ENCODE measurements at regions not wholly inside any gene's neighbourhood (a gene's known extent, or its start where the extent isn't known, plus 50 kb on each side); places are given as distances from the start of the nearest gene placed in this dataset.
"Not testable (repeated sequence)": the region's sequence is repeated elsewhere in the genome, so short reads cannot be mapped to it uniquely, and the experiment has no call there.

- intact Hi-C loops (cut with micrococcal nuclease): no loop called here
These were observed 73.0 kb upstream of the EPCAM start for GRCh38 chr2:47295981-47296635.

DNA sequence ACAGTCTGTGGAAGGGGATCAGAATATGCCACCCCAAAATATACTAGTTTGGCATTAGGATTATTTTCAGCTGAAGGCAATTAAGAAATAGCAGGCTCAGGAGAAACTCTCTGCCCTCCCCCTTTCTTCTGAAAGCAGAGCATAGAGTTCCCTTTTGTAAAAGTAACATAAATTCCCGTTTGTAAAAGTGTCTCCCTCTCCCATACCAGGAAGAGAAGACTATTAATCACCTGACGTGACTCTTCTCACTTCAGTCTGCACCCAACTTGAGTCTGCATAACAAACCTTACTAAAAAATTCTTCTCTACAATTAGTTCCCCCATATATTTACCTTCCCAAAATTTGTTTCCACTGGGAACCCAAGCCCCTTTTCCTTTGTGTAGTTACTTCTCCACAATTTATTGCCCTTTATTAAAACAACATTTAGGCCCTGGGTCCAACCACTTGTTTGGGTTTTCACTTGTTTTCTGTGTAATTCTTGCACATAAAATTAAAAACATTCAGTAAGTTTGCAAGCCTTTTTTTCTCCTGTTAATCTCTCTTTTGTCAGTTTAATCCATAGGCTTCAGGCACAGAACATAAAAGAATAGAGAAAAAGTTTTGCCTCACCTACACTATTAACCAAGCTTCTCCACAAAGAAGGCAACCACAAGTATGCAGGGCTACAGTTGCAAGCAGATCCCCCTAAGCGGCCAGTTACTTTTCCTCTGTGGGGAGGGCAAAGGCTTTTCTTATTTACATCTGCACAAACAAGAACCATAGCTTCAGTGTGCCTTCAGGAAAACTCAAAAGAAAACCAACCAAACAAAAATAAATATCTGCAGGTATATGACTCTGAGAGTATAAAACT, 73.8 kb upstream of the EPCAM start:
- intact Hi-C loops (cut with micrococcal nuclease): no loop called here

GRCh38 chr2:47293976-47294375, 75.1 kb upstream of the EPCAM start:
- intact Hi-C loops (cut with micrococcal nuclease): no loop called here

- intact Hi-C loops (cut with micrococcal nuclease): no loop called here
These were observed 80.2 kb upstream of the EPCAM start for GRCh38 chr2:47288864-47289263.

DNA sequence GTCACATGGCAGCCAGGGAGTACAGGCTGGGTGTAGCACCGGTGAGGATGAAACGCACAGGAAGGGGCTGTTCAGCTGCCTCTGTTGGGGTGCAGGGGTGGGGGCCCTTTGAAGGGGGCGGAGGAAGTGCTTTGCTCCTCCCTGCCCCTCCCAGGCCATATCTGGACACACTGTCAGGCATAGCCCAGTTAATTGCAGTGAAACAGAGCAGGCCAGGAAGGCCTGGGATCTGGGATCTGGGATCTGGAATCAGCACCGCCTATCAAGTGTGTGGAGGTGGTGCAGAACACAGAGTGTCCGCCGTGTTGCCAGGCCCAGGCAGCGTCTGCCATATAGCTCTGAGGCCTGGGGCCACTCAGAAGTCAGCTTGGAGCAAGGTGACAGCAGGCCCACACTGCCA, 85.5 kb upstream of the EPCAM start:
- intact Hi-C loops (cut with micrococcal nuclease): no loop called here

GRCh38 chr2:47282621-47283272, 86.4 kb upstream of the EPCAM start:
- intact Hi-C loops (cut with micrococcal nuclease): no loop called here

- intact Hi-C loops (cut with micrococcal nuclease): not testable (repeated sequence)
These were observed 89.6 kb upstream of the EPCAM start for GRCh38 chr2:47279525-47279924.

GRCh38 chr2:47277987-47278386, 91.1 kb upstream of the EPCAM start:
- intact Hi-C loops (cut with micrococcal nuclease): no loop called here

DNA sequence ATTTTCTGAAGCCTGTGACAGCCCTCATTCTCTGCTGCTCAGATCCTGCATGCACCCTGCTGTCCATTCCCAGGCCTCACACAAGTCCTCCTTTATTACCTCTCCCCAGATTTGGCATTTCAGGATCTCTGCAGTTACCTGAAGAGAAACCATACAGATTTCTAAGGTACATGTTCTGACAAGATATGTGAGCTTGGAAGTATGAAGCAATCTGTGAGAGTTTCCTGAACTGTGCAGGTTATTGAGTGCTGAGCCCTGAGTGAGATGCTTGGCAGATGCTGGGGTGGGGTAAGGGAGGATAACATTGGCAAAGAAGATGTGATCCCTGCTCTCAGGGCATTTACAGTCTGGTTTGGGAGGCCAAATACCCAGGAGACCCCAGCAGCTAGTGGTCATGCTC, 91.9 kb upstream of the EPCAM start:
- intact Hi-C loops (cut with micrococcal nuclease): no loop called here

DNA sequence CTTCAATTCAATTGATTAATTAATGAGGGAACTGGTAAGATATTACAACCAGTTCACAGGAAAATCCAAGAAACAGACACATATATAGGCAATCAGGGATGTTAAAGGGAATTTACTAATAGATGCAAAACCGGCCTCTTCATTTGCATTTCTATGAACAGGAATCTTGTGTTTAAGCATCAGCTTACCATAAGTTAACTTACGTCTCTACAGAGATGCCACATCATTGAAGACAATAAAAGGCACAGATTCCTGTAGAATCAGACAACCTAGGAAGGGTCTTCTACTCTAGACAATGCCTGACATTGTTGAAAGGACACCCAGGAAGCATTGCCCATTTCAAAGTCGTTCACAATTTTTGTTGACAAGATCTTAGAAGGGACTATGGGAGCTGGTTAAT, 93.0 kb upstream of the EPCAM start:
- intact Hi-C loops (cut with micrococcal nuclease): no loop called here

DNA sequence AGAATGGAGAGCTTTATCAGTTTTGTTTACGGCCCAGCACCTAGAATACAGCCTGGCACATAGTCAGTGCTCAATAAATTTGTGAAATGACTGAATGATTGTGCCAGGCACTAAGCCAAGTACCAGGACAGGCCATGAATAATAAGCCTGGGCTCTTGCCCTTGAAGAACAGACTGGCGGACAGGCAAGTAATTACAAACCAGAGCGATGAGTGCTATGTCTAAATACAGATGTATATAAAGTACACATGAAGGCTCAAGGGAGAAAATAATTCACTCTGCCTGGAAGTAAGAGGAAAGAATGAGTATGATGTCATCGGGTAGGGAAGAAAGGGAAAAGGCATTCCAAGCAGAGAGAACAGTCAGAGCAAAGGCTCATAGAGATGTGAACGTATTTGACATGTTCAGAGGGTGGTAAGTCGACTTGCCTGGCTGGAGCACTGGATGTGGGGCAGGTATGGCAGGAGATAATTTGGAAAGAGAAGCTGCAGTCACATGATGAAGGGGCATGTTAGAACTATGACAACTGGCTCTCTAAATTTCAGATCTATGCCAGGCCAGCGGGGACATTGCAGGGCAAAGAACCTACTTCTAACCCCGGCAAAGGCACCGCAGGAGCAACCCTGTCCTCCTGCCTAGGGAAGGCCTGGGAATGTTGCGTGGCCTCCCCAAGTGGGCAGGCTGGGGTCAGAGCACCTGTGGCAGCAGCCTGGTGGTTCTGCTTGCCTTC, 94.9 kb upstream of the EPCAM start:
- intact Hi-C loops (cut with micrococcal nuclease): no loop called here

- intact Hi-C loops (cut with micrococcal nuclease): loop anchor here (1.0 to 2.0 kb wide), 3 partner anchors 50 to 356 kb away; no protein-coding TSS in a partner anchor
These were observed 96.0 kb upstream of the EPCAM start for GRCh38 chr2:47272905-47273758.

GRCh38 chr2:47272031-47272864, 95.9 kb upstream of the CALM2 start:
- intact Hi-C loops (cut with micrococcal nuclease): loop anchor here (1.0 to 2.0 kb wide), 3 partner anchors 51 to 355 kb away; no protein-coding TSS in a partner anchor

GRCh38 chr2:47271054-47272000, 95.0 kb upstream of the CALM2 start:
- intact Hi-C loops (cut with micrococcal nuclease): loop anchor here (1.0 kb wide), 1 partner anchor 200 kb away; no protein-coding TSS in a partner anchor

- intact Hi-C loops (cut with micrococcal nuclease): no loop called here
These were observed 94.1 kb upstream of the CALM2 start for GRCh38 chr2:47270421-47270820.

DNA sequence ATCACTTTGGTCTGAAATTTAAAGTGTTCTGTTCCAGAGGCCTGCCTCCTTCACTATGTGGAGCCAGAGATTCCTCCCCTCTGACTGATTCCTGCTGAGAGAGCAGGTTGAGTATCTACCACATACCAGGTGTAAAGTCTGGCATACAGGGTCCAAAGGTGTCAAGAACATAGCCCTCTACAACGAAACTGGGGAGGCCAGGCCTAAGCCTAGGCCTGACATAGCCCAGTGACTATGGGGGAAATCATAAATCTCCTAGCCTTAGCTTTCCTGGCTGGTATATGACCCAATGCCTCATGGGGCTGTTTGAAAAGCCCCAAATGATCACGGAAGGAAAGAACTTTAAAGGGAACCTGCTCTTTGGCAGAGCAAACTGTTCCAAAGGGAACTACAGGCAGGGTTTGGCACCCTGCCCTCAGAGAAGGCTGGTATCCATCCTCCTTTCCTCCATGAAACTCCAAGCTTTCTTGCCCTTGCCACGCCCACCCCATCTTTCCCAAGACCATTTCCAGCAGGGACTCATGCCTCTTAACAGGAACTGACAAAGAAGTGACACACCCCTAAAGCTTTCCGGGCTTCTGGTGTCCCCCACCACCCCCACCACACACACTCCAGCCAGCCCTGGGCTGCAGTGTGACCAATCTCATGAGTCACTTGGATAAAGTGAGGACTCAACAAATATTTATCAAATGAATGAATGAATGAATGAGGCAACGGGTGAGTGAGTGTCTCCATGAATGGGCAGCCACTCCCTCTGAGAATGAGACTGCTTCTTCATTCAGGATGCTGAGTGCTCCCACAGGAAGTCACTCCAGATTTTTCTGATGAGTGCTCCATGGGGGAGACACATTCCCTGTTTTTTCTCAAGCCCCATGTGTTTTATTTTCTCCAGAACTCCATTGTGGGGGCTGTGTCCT, 93.3 kb upstream of the CALM2 start:
- intact Hi-C loops (cut with micrococcal nuclease): no loop called here

DNA sequence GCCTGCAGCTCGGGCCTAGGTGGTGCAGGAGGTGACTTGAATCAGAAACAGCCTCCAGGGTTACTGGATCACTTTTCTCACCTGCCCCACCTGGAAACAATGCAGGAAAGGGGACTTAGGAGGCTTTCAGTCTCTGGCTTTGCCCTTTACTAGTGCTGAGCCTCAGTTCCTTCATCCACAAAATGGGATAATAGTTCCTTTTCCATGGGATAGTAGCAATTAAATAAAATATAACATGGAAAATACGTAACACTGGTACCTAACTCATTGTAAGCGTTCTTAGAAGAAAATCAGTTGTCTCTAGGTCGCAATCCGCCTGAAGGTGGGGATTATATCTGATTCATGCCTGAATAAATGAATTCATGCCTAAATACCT, 91.4 kb upstream of the CALM2 start:
- intact Hi-C loops (cut with micrococcal nuclease): no loop called here

All from T-helper 1 cell treated with Interleukin-12 subunit alpha and Interleukin-12 subunit beta and Interleukin-4 antibody, amounts not matched to agents 30 ng/mL and 1 ng/mL, for 36 hours (primary cell).